Parathyroid adenoma (tissue), 2 donors: ENCODE measurements at regions not wholly inside any gene's neighbourhood (a gene's known extent, or its start where the extent isn't known, plus 50 kb on each side); places are given as distances from the start of the nearest gene placed in this dataset.

Experiments
- H2AFZ ChIP-seq: fragments of 300-600 bp; sonication (generic); one replicate; pipeline ENCODE4 v1.7.0; 2017; ENCODE audit warnings: antibody characterized with exemption, mild to moderate bottlenecking
- H3K27ac ChIP-seq: fragments of 300-600 bp; sonication (generic); one replicate; pipeline ENCODE4 v1.7.0; 2017
- H3K27me3 ChIP-seq: fragments of 300-600 bp; sonication (generic); one replicate; pipeline ENCODE4 v1.7.0; 2017; ENCODE audit warnings: low read length; ENCODE audit not compliant: control insufficient read depth, insufficient read depth
- H3K36me3 ChIP-seq: fragments of 300-600 bp; sonication (generic); one replicate; pipeline ENCODE4 v1.7.0; 2017; ENCODE audit warnings: low read length; ENCODE audit not compliant: control insufficient read depth, insufficient read depth
- H3K4me1 ChIP-seq: fragments of 300-600 bp; sonication (generic); one replicate; pipeline ENCODE4 v1.7.0; 2017; ENCODE audit warnings: control low read depth
- H3K4me2 ChIP-seq: fragments of 300-600 bp; sonication (generic); one replicate; pipeline ENCODE4 v1.7.0; 2017; ENCODE audit warnings: low read length
- H3K4me3 ChIP-seq: fragments of 300-600 bp; sonication (generic); one replicate; pipeline ENCODE4 v1.7.0; 2017; ENCODE audit warnings: low read depth, low read length
- H3K79me2 ChIP-seq: fragments of 300-600 bp; sonication (generic); one replicate; pipeline ENCODE4 v1.7.0; 2017; ENCODE audit warnings: control low read depth
- H3K9ac ChIP-seq: fragments of 300-600 bp; sonication (generic); one replicate; pipeline ENCODE4 v1.7.0; 2017; ENCODE audit warnings: mild to moderate bottlenecking
- H3K9me3 ChIP-seq: fragments of 300-600 bp; sonication (generic); one replicate; pipeline ENCODE4 v1.7.0; 2017; ENCODE audit warnings: low read length; ENCODE audit not compliant: control insufficient read depth
- TF ChIP-seq, protein P1 (sequence below): fragments of 300-600 bp; sonication (generic); IDR thresholded peaks from one replicate; pipeline ENCODE4 v1.7.0; 2017; ENCODE audit warnings: antibody characterized with exemption, mild to moderate bottlenecking
- donor health status: primary hyperparathyroidism.

DNA sequence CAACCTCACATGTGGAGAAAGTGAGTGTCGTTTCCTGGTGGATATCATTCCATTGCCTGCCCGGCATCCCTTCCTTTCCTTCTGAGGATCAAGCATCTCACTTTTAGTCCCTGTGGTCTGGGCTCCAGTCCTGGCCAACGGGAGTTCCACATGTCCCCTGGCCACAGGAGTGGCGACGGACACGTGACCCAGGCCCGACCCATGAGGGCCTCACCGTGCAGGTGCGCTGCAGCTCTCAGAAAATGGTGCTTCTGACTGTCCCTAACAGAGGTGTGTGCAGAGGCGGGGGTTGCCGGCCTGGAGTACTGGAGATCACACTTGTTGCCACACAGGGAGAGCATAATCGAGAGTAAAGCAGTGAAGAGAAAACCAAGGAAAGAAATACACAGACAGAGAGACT lies 476.9 kb upstream of the FRG1 start:
- Histone ChIP-seq H2AFZ (no peak overlapping the region), H3K79me2 (no peaks in the 10 kb centered on the region), H3K27ac (no peak overlapping the region), H3K36me3 (no peaks in the 10 kb centered on the region), H3K9me3 (no peaks in the 10 kb centered on the region), H3K27me3 (no peaks in the 10 kb centered on the region), H3K4me3 (no peak overlapping the region), H3K4me1 (no peaks in the 10 kb centered on the region), H3K9ac (no peak overlapping the region), H3K4me2 (no peak overlapping the region)
- TF ChIP-seq, protein P1, sequence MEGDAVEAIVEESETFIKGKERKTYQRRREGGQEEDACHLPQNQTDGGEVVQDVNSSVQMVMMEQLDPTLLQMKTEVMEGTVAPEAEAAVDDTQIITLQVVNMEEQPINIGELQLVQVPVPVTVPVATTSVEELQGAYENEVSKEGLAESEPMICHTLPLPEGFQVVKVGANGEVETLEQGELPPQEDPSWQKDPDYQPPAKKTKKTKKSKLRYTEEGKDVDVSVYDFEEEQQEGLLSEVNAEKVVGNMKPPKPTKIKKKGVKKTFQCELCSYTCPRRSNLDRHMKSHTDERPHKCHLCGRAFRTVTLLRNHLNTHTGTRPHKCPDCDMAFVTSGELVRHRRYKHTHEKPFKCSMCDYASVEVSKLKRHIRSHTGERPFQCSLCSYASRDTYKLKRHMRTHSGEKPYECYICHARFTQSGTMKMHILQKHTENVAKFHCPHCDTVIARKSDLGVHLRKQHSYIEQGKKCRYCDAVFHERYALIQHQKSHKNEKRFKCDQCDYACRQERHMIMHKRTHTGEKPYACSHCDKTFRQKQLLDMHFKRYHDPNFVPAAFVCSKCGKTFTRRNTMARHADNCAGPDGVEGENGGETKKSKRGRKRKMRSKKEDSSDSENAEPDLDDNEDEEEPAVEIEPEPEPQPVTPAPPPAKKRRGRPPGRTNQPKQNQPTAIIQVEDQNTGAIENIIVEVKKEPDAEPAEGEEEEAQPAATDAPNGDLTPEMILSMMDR: no peak

DNA sequence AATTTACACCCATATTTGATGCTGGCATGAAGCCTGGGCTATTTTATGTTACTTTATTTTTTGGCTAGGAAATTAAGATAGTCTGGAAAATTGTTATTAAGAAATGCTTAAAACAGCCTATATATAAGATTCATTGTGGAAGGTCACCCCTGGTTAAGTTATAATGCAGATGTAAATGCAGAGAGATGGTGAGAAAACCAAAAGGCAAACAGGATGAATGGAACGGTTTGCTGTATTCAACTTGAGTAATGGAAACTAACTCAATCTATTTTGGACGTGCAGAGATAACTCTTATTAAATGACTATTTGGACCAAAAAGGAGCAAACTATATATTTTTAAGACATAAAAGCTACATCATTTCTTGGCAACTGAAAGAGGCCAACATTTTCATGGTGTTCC lies 446.3 kb upstream of the FRG1 start:
- TF ChIP-seq, protein P1: no peak
- H3K9ac ChIP-seq: no peak overlapping the region
- H3K79me2 ChIP-seq: no peaks in the 10 kb centered on the region

DNA sequence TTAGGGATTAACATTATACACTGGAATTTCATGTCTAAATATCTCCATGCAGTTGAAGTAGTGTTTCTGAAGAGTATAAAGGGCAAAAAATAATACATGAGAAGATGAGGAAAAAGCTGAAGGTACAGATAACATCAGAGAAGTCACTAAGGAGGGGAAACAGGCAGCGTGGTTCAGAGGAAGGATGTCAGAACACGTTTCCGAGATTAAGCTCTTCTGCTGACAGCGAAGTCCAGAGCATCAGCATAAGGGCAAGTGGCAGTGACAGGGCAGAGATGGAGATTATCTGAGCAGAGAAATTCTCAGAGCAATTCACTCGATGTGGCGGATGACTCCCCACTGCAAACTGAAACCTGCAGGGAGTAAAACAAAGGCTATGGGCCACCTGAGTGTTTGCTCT lies 443.2 kb upstream of the FRG1 start:
- H3K27me3 ChIP-seq: no peaks in the 10 kb centered on the region
- no peak overlapping the region for H3K27ac ChIP-seq
- no peaks in the 10 kb centered on the region for H3K79me2 ChIP-seq
- no peaks in the 10 kb centered on the region for H3K4me1 ChIP-seq
- no peaks in the 10 kb centered on the region for H3K9me3 ChIP-seq
- no peak overlapping the region for H3K4me2 ChIP-seq
- H3K36me3 ChIP-seq: no peaks in the 10 kb centered on the region
- no peak overlapping the region for H3K9ac ChIP-seq
- TF ChIP-seq, protein P1: no peak
- no peak overlapping the region for H2AFZ ChIP-seq
- no peak overlapping the region for H3K4me3 ChIP-seq

More for the DNA sequence above, 446.3 kb upstream of the FRG1 start:
- Histone ChIP-seq H3K4me1 (no peaks in the 10 kb centered on the region), H3K27me3 (no peaks in the 10 kb centered on the region), H3K9me3 (no peaks in the 10 kb centered on the region), H3K36me3 (no peaks in the 10 kb centered on the region), H2AFZ (no peak overlapping the region), H3K4me3 (no peak overlapping the region), H3K4me2 (no peak overlapping the region), H3K27ac (no peak overlapping the region)

DNA sequence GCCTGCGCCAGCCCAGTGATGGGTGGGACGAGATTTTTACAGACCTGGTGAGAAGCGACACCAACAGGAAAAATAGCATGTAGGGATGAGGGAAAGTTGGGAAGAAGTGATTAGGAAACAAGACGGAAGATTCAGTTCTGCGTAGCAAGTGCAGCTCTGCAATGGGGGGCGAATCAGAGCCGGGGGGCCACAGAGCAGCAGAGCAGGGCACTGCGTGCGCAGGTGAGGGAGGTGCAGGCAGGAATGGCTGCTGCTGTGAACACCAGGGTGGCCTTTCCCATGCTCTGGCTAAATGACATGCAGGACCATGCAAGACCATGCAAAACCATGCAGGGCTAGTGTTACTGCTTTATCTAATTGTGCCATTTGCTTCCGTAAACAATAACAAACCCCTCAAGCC lies 442.7 kb upstream of the FRG1 start:
- TF ChIP-seq, protein P1: no peak
- Histone ChIP-seq H3K9me3 (no peaks in the 10 kb centered on the region), H3K36me3 (no peaks in the 10 kb centered on the region), H3K4me2 (no peak overlapping the region), H3K4me3 (no peak overlapping the region), H3K4me1 (no peaks in the 10 kb centered on the region), H2AFZ (no peak overlapping the region), H3K27me3 (no peaks in the 10 kb centered on the region), H3K9ac (no peak overlapping the region), H3K79me2 (no peaks in the 10 kb centered on the region), H3K27ac (no peak overlapping the region)

DNA sequence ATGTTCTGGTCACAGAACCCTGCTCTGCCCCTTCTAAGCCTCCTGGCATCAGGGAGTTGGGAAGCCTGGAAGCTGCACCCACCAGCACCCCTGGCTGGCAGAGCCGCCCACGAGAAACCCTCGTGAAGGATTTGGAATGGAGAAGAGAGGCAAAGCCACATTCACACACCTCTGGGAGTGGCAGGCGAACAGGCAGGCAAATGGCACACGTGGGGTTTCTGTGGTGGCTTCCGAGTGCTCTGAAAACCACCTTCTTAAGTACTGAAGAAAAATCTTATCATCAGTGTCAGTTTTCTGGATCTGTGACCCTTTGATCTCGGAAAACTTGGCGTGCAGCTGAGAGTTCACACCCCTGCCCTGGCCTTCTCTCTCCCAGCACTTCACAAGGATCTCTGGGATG lies 442.2 kb upstream of the FRG1 start:
- no peak overlapping the region for H3K4me3 ChIP-seq
- H3K9ac ChIP-seq: no peak overlapping the region
- H3K27ac ChIP-seq: no peak overlapping the region
- no peaks in the 10 kb centered on the region for H3K4me1 ChIP-seq
- no peak overlapping the region for H2AFZ ChIP-seq
- H3K27me3 ChIP-seq: no peaks in the 10 kb centered on the region
- H3K9me3 ChIP-seq: no peaks in the 10 kb centered on the region
- H3K36me3 ChIP-seq: no peaks in the 10 kb centered on the region
- H3K79me2 ChIP-seq: no peaks in the 10 kb centered on the region
- TF ChIP-seq, protein P1: no peak
- H3K4me2 ChIP-seq: no peak overlapping the region
